HG03097 (cell line): ENCODE measurements at regions not wholly inside any gene's neighbourhood (a gene's known extent, or its start where the extent isn't known, plus 50 kb on each side); places are given as distances from the start of the nearest gene placed in this dataset.
"Not testable (repeated sequence)": the region's sequence is repeated elsewhere in the genome, so short reads cannot be mapped to it uniquely, and the experiment has no call there.

Source experiments
- ATAC-seq: cut with Tn5 transposase; IDR thresholded peaks from one replicate; pipeline ENCODE4 v1.9.1; 2021; ENCODE audit not compliant: unreplicated experiment, low FRiP score

GRCh38 chr13:81051873-81052272 is 710.9 kb upstream of the SPRY2 start:
- ATAC-seq = no peak

- ATAC-seq = no peak
These were observed 707.1 kb upstream of the SPRY2 start for GRCh38 chr13:81048026-81048461.

- ATAC-seq = no peak
These were observed 700.8 kb upstream of the SPRY2 start for GRCh38 chr13:81041761-81042160.

GRCh38 chr13:81031996-81032395 is 691.1 kb upstream of the SPRY2 start:
- ATAC-seq = no peak

- ATAC-seq = no peak
These were observed 684.2 kb upstream of the SPRY2 start for GRCh38 chr13:81025091-81025490.

- ATAC-seq = no peak
These were observed 680.4 kb upstream of the SPRY2 start for GRCh38 chr13:81021284-81021840.

GRCh38 chr13:81020010-81020409 is 679.1 kb upstream of the SPRY2 start:
- no peak for ATAC-seq

GRCh38 chr13:81018936-81019335 is 678.0 kb upstream of the SPRY2 start:
- ATAC-seq = no peak

- ATAC-seq = no peak
These were observed 676.7 kb upstream of the SPRY2 start for GRCh38 chr13:81017513-81018152.

GRCh38 chr13:81012031-81012430 is 671.1 kb upstream of the SPRY2 start:
- no peak for ATAC-seq

- no peak for ATAC-seq
These were observed 661.0 kb upstream of the SPRY2 start for GRCh38 chr13:81001828-81002385.

- not testable (repeated sequence) for ATAC-seq
These were observed 657.7 kb upstream of the SPRY2 start for GRCh38 chr13:80998603-80999002.

GRCh38 chr13:80989747-80990146 is 648.8 kb upstream of the SPRY2 start:
- no peak for ATAC-seq

GRCh38 chr13:80989241-80989640 is 648.3 kb upstream of the SPRY2 start:
- ATAC-seq = no peak

- no peak for ATAC-seq
These were observed 647.6 kb upstream of the SPRY2 start for GRCh38 chr13:80988391-80989151.

GRCh38 chr13:80979035-80979641 is 638.2 kb upstream of the SPRY2 start:
- peak; percentile 91 for ATAC-seq

- ATAC-seq = no peak
These were observed 636.2 kb upstream of the SPRY2 start for GRCh38 chr13:80977168-80977567.

GRCh38 chr13:80975903-80976302 is 635.0 kb upstream of the SPRY2 start:
- ATAC-seq = no peak

GRCh38 chr13:80973721-80974120 is 632.8 kb upstream of the SPRY2 start:
- no peak for ATAC-seq

- no peak for ATAC-seq
These were observed 632.0 kb upstream of the SPRY2 start for GRCh38 chr13:80972857-80973478.

- ATAC-seq = no peak
These were observed 624.2 kb upstream of the SPRY2 start for GRCh38 chr13:80965097-80965496.
